Keratinocyte (primary cell): ENCODE measurements at regions not wholly inside any gene's neighbourhood (a gene's known extent, or its start where the extent isn't known, plus 50 kb on each side); places are given as distances from the start of the nearest gene placed in this dataset.

Experiments used
- DNase-seq: peaks from one replicate; pipeline ENCODE4 v3.0.0-alpha.2; 2011; ENCODE audit warnings: low read depth, missing footprints, low spot score
- FAIRE-seq: peaks from 2 replicates; lab custom pipeline; 2011; peaks lifted over from hg19 to GRCh38; lab: Jason Lieb, UNC
- H2AFZ ChIP-seq: 2 replicates; pipeline ENCODE4 v1.6.0; 2012; ENCODE audit warnings: low read length, control low read depth, inconsistent platforms; ENCODE audit not compliant: control insufficient read depth
- H3K27ac ChIP-seq: 2 replicates; pipeline ENCODE4 v1.5.1; 2011; ENCODE audit warnings: low read length; ENCODE audit not compliant: control insufficient read depth, insufficient read depth
- H3K27me3 ChIP-seq: 3 replicates; pipeline ENCODE4 v1.6.0; 2011; ENCODE audit warnings: low read length; ENCODE audit not compliant: control insufficient read depth, insufficient read depth; ENCODE audit errors: extremely low read depth
- H3K36me3 ChIP-seq, 2 experiments: 2 replicates in 1 of 2; 3 replicates in 1 of 2; pipeline ENCODE4 v1.5.1; 2011; ENCODE audit warnings: low read length in 2 of 2, mild to moderate bottlenecking in 1 of 2; ENCODE audit not compliant: control insufficient read depth in 2 of 2, insufficient read depth in 2 of 2; ENCODE audit errors: extremely low read depth in 1 of 2
- H3K4me1 ChIP-seq: 3 replicates; pipeline ENCODE4 v1.5.1; 2011; ENCODE audit warnings: low read length; ENCODE audit not compliant: control insufficient read depth, insufficient read depth; ENCODE audit errors: extremely low read depth
- H3K4me2 ChIP-seq: 3 replicates; pipeline ENCODE4 v1.6.0; 2011; ENCODE audit warnings: low read depth, low read length; ENCODE audit not compliant: control insufficient read depth, insufficient read depth; ENCODE audit errors: extremely low read depth
- H3K4me3 ChIP-seq, 3 experiments: fragments of 200-600 bp in 1 of 3; sonication (generic) in 1 of 3; 2 replicates in 2 of 3; 3 replicates in 1 of 3; pipeline ENCODE4 v1.5.1; 2011 to 2016; ENCODE audit warnings: low read length in 3 of 3, mild to moderate bottlenecking in 3 of 3, control low read depth in 2 of 3, inconsistent platforms in 1 of 3, low read depth in 1 of 3, mixed read lengths in 1 of 3, mixed run types in 1 of 3, moderate library complexity in 1 of 3; ENCODE audit not compliant: control insufficient read depth in 2 of 3, insufficient read depth in 2 of 3; ENCODE audit errors: extremely low read depth in 1 of 3
- H3K79me2 ChIP-seq: 2 replicates; pipeline ENCODE4 v1.6.0; 2012; ENCODE audit warnings: low read length; ENCODE audit not compliant: control insufficient read depth, insufficient read depth
- H3K9ac ChIP-seq: 3 replicates; pipeline ENCODE4 v1.6.0; 2011; ENCODE audit warnings: low read length; ENCODE audit not compliant: control insufficient read depth, insufficient read depth; ENCODE audit errors: extremely low read depth
- H3K9me1 ChIP-seq: 3 replicates; pipeline ENCODE4 v1.6.0; 2011; ENCODE audit warnings: low read length; ENCODE audit not compliant: control insufficient read depth, insufficient read depth; ENCODE audit errors: extremely low read depth
- H3K9me3 ChIP-seq: 2 replicates; pipeline ENCODE4 v1.5.1; 2012; ENCODE audit warnings: low read depth, low read length; ENCODE audit not compliant: control insufficient read depth
- H4K20me1 ChIP-seq: 3 replicates; pipeline ENCODE4 v1.6.0; 2011; ENCODE audit warnings: low read length; ENCODE audit not compliant: control insufficient read depth, insufficient read depth; ENCODE audit errors: extremely low read depth
- EZH2 ChIP-seq: IDR thresholded peaks from one replicate; pipeline ENCODE4 v1.6.1; 2012; ENCODE audit warnings: inconsistent platforms, mild to moderate bottlenecking, low read length, moderate library complexity
- dilution Hi-C: fragments of 300-500 bp; cut with MboI; formaldehyde crosslinking; loops from one replicate; pipeline ENCODE4 v1.7.0; 2020; ENCODE audit warnings: low sequenced_read_pairs; ENCODE audit not compliant: extremely low pct_ligation_motif_present
- TF ChIP-seq, protein P1 (sequence below), 3 experiments: IDR thresholded peaks in 1 of 3; conservative IDR thresholded peaks in 1 of 3; optimal IDR thresholded peaks in 1 of 3; 2 replicates in 2 of 3; 3 replicates in 1 of 3; pipeline versions ENCODE3 to v1.5.1; 2011; ENCODE audit warnings: low read length in 3 of 3, mild to moderate bottlenecking in 3 of 3, moderate library complexity in 2 of 3, control low read depth in 1 of 3, inconsistent platforms in 1 of 3; ENCODE audit not compliant: insufficient read depth in 2 of 3; ENCODE audit errors: extremely low read depth in 1 of 3

DNA sequence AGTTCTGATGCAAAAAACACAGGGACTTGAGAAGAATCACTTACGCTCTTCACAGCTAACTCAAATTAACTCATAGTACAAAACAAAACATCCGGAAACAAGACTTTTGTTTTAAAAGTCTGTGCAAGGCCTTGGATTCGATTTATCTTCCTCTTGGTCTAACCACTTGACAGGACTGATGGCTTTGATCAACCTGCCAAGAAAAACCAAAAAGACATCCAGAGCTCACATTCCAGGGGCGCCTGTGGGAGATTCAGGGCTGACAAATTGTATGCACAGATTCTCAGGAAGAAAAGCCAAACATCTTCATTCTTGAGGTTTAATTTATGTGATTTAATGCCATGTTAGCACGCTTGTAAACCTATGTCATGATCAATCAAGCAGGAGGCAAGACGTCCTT, 129.1 kb upstream of the TMCC3 start:
- no peak for TF ChIP-seq EZH2
- TF ChIP-seq, protein P1, sequence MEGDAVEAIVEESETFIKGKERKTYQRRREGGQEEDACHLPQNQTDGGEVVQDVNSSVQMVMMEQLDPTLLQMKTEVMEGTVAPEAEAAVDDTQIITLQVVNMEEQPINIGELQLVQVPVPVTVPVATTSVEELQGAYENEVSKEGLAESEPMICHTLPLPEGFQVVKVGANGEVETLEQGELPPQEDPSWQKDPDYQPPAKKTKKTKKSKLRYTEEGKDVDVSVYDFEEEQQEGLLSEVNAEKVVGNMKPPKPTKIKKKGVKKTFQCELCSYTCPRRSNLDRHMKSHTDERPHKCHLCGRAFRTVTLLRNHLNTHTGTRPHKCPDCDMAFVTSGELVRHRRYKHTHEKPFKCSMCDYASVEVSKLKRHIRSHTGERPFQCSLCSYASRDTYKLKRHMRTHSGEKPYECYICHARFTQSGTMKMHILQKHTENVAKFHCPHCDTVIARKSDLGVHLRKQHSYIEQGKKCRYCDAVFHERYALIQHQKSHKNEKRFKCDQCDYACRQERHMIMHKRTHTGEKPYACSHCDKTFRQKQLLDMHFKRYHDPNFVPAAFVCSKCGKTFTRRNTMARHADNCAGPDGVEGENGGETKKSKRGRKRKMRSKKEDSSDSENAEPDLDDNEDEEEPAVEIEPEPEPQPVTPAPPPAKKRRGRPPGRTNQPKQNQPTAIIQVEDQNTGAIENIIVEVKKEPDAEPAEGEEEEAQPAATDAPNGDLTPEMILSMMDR (optimal IDR thresholded peaks at IDR 0.05 in 1 of 3, IDR thresholded peaks at IDR 0.05 in 1 of 3, conservative IDR thresholded peaks at IDR 0.05 in 1 of 3; ENCODE audit: extremely low read depth in 1 of 3, insufficient read depth in 2 of 3, low read length in 3 of 3) = no peak
- Histone ChIP-seq H2AFZ (no peak overlapping the region), H3K9ac (no peak overlapping the region), H3K4me1 (peaks cover 8% of the 10 kb centered on the region), H3K27ac (no peak overlapping the region), H3K79me2 (no peaks in the 10 kb centered on the region), H4K20me1 (no peaks in the 10 kb centered on the region), H3K4me3 (no peak overlapping the region), H3K27me3 (peaks cover 15% of the 10 kb centered on the region), H3K36me3 (no peaks in the 10 kb centered on the region), H3K4me2 (no peak overlapping the region), H3K9me3 (no peaks in the 10 kb centered on the region), H3K9me1 (no peaks in the 10 kb centered on the region)
- dilution Hi-C loops = no loop called here
- FAIRE-seq (no peak), DNase-seq (no peak)

DNA sequence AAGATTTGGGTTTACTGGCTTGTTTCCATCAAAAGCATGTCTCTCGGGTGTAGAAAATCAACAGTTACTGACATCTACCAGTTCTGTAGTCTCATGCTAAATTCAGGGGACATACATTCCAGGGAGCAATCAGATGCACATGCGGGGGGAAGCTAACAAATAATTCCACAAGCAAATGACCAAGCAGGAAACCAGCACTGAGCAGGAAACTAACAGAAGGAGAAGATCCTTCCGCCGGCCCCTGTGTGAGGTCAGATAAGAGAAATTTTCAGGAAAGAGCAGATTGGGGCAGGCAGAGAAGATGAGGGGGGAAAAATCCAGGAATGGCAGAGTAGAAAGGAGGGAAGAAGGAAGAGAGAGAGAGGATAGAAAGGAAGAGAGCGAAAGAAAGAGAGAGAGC, 127.6 kb upstream of the TMCC3 start:
- H3K9me1 ChIP-seq = no peaks in the 10 kb centered on the region
- no peak overlapping the region for H3K4me3 ChIP-seq
- no peaks in the 10 kb centered on the region for H3K36me3 ChIP-seq
- TF ChIP-seq, protein P1 (optimal IDR thresholded peaks at IDR 0.05 in 1 of 3, IDR thresholded peaks at IDR 0.05 in 1 of 3, conservative IDR thresholded peaks at IDR 0.05 in 1 of 3; ENCODE audit: extremely low read depth in 1 of 3, insufficient read depth in 2 of 3, low read length in 3 of 3) = no peak
- TF ChIP-seq EZH2 = no peak
- no peaks in the 10 kb centered on the region for H3K79me2 ChIP-seq
- dilution Hi-C loops = no loop called here
- DNase-seq (no peak), FAIRE-seq (no peak)
- H2AFZ ChIP-seq = no peak overlapping the region
- H3K4me1 ChIP-seq = no peaks in the 10 kb centered on the region
- H3K9ac ChIP-seq = no peak overlapping the region
- no peaks in the 10 kb centered on the region for H4K20me1 ChIP-seq
- H3K27me3 ChIP-seq = peaks cover 15% of the 10 kb centered on the region
- H3K4me2 ChIP-seq = no peak overlapping the region
- peaks cover 2% of the 10 kb centered on the region for H3K9me3 ChIP-seq
- no peak overlapping the region for H3K27ac ChIP-seq
